Spleen (tissue), 7 donors: ENCODE measurements at regions not wholly inside any gene's neighbourhood (a gene's known extent, or its start where the extent isn't known, plus 50 kb on each side); places are given as distances from the start of the nearest gene placed in this dataset.

Experiments used
- POLR2A ChIP-seq, 3 donors: fragments of 450-650 bp; IDR thresholded peaks; one replicate each; pipeline ENCODE4 v1.5.1; 2017; ENCODE audit warnings: antibody characterized with exemption in 3 of 3, mild to moderate bottlenecking in 1 of 3
- POLR2AphosphoS5 ChIP-seq, 3 donors: sonication (generic); formaldehyde crosslinking; IDR thresholded peaks; one replicate each; pipeline ENCODE4 v1.5.1; 2017; ENCODE audit warnings: antibody characterized with exemption in 3 of 3
- TF ChIP-seq, protein P1 (sequence below), 11 experiments: fragments of 200-600 bp in 7 of 11; fragments of 450-650 bp in 4 of 11; sonication (generic) in 4 of 11; IDR thresholded peaks in 8 of 11; conservative IDR thresholded peaks in 3 of 11; 1 replicate in 7 of 11; 2 replicates in 4 of 11; pipeline versions ENCODE4 v1.4.0 to v1.8.0; 2016 to 2021; ENCODE audit warnings: antibody characterized with exemption in 11 of 11, inconsistent platforms in 4 of 11, mild to moderate bottlenecking in 1 of 11
- donor health status: DM: no; HTN: no; CAD: no; lungs with moderate emphysema.
- donor health status: DM: no; HTN: no; CAD: no.
- donor health status: DM: no; HTN: no; CAD: no.

DNA sequence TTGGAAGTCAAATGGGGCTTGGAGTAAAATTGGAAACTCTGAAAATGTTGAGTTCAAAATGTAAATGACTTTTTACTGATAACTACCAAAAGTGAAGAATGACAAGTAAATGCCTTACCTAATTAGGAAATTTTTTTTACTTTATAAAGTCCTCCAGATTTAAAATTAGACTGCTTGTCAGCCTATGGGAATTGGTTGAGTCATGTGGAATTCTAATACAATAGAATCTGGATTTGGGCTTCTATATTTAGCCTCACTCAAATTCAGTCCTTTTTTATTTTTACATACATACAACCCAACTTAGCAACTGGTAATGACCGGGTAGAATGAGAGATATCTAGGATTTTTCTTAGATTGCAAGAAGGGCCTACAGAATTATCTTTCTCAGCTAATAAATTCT, 158.9 kb upstream of the CADPS start:
- TF ChIP-seq, protein P1, sequence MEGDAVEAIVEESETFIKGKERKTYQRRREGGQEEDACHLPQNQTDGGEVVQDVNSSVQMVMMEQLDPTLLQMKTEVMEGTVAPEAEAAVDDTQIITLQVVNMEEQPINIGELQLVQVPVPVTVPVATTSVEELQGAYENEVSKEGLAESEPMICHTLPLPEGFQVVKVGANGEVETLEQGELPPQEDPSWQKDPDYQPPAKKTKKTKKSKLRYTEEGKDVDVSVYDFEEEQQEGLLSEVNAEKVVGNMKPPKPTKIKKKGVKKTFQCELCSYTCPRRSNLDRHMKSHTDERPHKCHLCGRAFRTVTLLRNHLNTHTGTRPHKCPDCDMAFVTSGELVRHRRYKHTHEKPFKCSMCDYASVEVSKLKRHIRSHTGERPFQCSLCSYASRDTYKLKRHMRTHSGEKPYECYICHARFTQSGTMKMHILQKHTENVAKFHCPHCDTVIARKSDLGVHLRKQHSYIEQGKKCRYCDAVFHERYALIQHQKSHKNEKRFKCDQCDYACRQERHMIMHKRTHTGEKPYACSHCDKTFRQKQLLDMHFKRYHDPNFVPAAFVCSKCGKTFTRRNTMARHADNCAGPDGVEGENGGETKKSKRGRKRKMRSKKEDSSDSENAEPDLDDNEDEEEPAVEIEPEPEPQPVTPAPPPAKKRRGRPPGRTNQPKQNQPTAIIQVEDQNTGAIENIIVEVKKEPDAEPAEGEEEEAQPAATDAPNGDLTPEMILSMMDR (IDR thresholded peaks at IDR 0.05 in 8 of 11, conservative IDR thresholded peaks at IDR 0.05 in 3 of 11) = no peak
- no peak for TF ChIP-seq POLR2A (IDR thresholded peaks at IDR 0.05)
- TF ChIP-seq POLR2AphosphoS5 (IDR thresholded peaks at IDR 0.05) = no peak
